SU-DHL-6 (cell line): ENCODE measurements at regions not wholly inside any gene's neighbourhood (a gene's known extent, or its start where the extent isn't known, plus 50 kb on each side); places are given as distances from the start of the nearest gene placed in this dataset.
A peak's percentile ranks its signal among the peaks of the same experiment; 100 is the strongest.

Experiments used
- H2AFZ ChIP-seq: fragments of 200-600 bp; sonication (generic); 2 replicates; pipeline ENCODE4 v1.6.1; 2014; ENCODE audit warnings: low read depth, mild to moderate bottlenecking, moderate library complexity, mixed read lengths, antibody characterized with exemption, low read length; ENCODE audit not compliant: severe bottlenecking
- H3F3A ChIP-seq: fragments of 200-600 bp; shearing (Covaris generic); 2 replicates; pipeline ENCODE4 v1.6.0; 2016; ENCODE audit warnings: antibody characterized with exemption, mild to moderate bottlenecking; ENCODE audit not compliant: insufficient read depth
- H3K27ac ChIP-seq: fragments of 200-600 bp; sonication (generic); 2 replicates; pipeline ENCODE4 v1.5.1; 2016; ENCODE audit warnings: low read depth, mild to moderate bottlenecking, low read length, moderate library complexity, mixed read lengths
- H3K27me3 ChIP-seq: fragments of 200-600 bp; sonication (generic), shearing (Covaris generic); 2 replicates; pipeline ENCODE4 v1.6.0; 2014; ENCODE audit warnings: mild to moderate bottlenecking, low read length
- H3K36me3 ChIP-seq: fragments of 200-600 bp; sonication (generic); 2 replicates; pipeline ENCODE4 v1.6.1; 2014; ENCODE audit warnings: mild to moderate bottlenecking, low read length, mixed read lengths
- H3K4me2 ChIP-seq: fragments of 300-600, 200-600 bp; shearing (Covaris generic), sonication (generic); 2 replicates; pipeline ENCODE4 v1.6.0; 2014; ENCODE audit warnings: low read length, low read depth, mild to moderate bottlenecking; ENCODE audit not compliant: poor library complexity, severe bottlenecking
- H3K4me3 ChIP-seq: fragments of 200-600 bp; sonication (generic); 2 replicates; pipeline ENCODE4 v1.5.1; 2014; ENCODE audit warnings: antibody characterized with exemption, low read length, mild to moderate bottlenecking, mixed read lengths; ENCODE audit not compliant: insufficient read depth, poor library complexity, severe bottlenecking
- H3K79me2 ChIP-seq: fragments of 200-600 bp; sonication (generic); 2 replicates; pipeline ENCODE4 v1.6.1; 2014; ENCODE audit warnings: mild to moderate bottlenecking, low read length, moderate library complexity; ENCODE audit not compliant: insufficient read depth
- H3K9ac ChIP-seq: fragments of 200-600 bp; sonication (generic); 2 replicates; pipeline ENCODE4 v1.7.0; 2014; ENCODE audit warnings: mild to moderate bottlenecking, low read length
- H3K9me2 ChIP-seq: fragments of 200-600 bp; sonication (generic); replicated peaks from 2 replicates; pipeline ENCODE4 v1.6.1; 2014; ENCODE audit warnings: low read length; ENCODE audit not compliant: insufficient read depth
- H3K9me3 ChIP-seq: fragments of 200-600 bp; sonication (generic); 2 replicates; pipeline ENCODE4 v1.6.1; 2014; ENCODE audit warnings: low read length, mixed read lengths; ENCODE audit not compliant: insufficient read depth
- H4K20me1 ChIP-seq: fragments of 200-600 bp; sonication (generic); 2 replicates; pipeline ENCODE4 v1.6.1; 2014; ENCODE audit warnings: low read depth, mild to moderate bottlenecking, antibody characterized with exemption, low read length, moderate library complexity, mixed read lengths
- CTCF ChIP-seq: fragments of 200-600 bp; sonication (generic); IDR thresholded peaks from one replicate; pipeline ENCODE4 v1.5.1; 2017; ENCODE audit warnings: antibody characterized with exemption, mild to moderate bottlenecking, low read length, moderate library complexity; ENCODE audit not compliant: insufficient read depth, poor library complexity, severe bottlenecking
- EZH2phosphoT487 ChIP-seq: fragments of 200-600 bp; sonication (generic), shearing (Covaris generic); conservative IDR thresholded peaks from 2 replicates; pipeline ENCODE4 v1.6.1; 2018; ENCODE audit warnings: mild to moderate bottlenecking, antibody characterized with exemption, low read length, moderate library complexity, mixed read lengths

- H3K9me2 ChIP-seq = no peaks in the 10 kb centered on the region
- no peak overlapping the region for H3K9ac ChIP-seq
- H2AFZ ChIP-seq = no peak overlapping the region
- H3K27ac ChIP-seq = no peak overlapping the region
- no peaks in the 10 kb centered on the region for H4K20me1 ChIP-seq
- no peak overlapping the region for H3K4me2 ChIP-seq
- no peaks in the 10 kb centered on the region for H3K79me2 ChIP-seq
- no peak overlapping the region for H3K4me3 ChIP-seq
- TF ChIP-seq CTCF (no peak), EZH2phosphoT487 (no peak)
- no peaks in the 10 kb centered on the region; the same call in 1 of the 2 replicates for H3F3A ChIP-seq
- H3K27me3 ChIP-seq = no peaks in the 10 kb centered on the region
- H3K9me3 ChIP-seq = peaks cover 5% of the 10 kb centered on the region; the same call in 1 of the 2 replicates
- H3K36me3 ChIP-seq = no peaks in the 10 kb centered on the region
Measured at GRCh38 chr1:194709439-194709838, 1523.0 kb upstream of the B3GALT2 start.

- no peaks in the 10 kb centered on the region for H3K79me2 ChIP-seq
- H3K9me2 ChIP-seq = no peaks in the 10 kb centered on the region
- H3K27me3 ChIP-seq = no peaks in the 10 kb centered on the region
- no peaks in the 10 kb centered on the region; the same call in 1 of the 2 replicates for H3F3A ChIP-seq
- H3K36me3 ChIP-seq = no peaks in the 10 kb centered on the region; the same call in 1 of the 2 replicates
- peaks cover 5% of the 10 kb centered on the region; the same call in 1 of the 2 replicates for H3K9me3 ChIP-seq
- H3K9ac ChIP-seq = no peak overlapping the region
- H3K4me2 ChIP-seq = no peak overlapping the region
- peak overlapping the region; percentile 70 for H2AFZ ChIP-seq
- no peak overlapping the region for H3K4me3 ChIP-seq
- TF ChIP-seq EZH2phosphoT487 = no peak
- TF ChIP-seq CTCF = no peak
- no peak overlapping the region for H3K27ac ChIP-seq
- H4K20me1 ChIP-seq = no peaks in the 10 kb centered on the region
Measured at GRCh38 chr1:194707074-194707473, 1520.7 kb upstream of the B3GALT2 start.

GRCh38 chr1:194705123-194705854, 1518.9 kb upstream of the B3GALT2 start:
- H4K20me1 ChIP-seq = no peaks in the 10 kb centered on the region
- no peaks in the 10 kb centered on the region for H3K27me3 ChIP-seq
- H3K4me2 ChIP-seq = peak overlapping the region; percentile 85
- peak overlapping the region; percentile 49 for H3K4me3 ChIP-seq
- no peak for TF ChIP-seq EZH2phosphoT487
- TF ChIP-seq CTCF = no peak
- no peaks in the 10 kb centered on the region for H3K9me2 ChIP-seq
- H3K27ac ChIP-seq = no peak overlapping the region
- no peaks in the 10 kb centered on the region; the same call in 1 of the 2 replicates for H3F3A ChIP-seq
- peak overlapping the region; percentile 92 for H2AFZ ChIP-seq
- H3K79me2 ChIP-seq = no peaks in the 10 kb centered on the region
- no peaks in the 10 kb centered on the region; the same call in 1 of the 2 replicates for H3K36me3 ChIP-seq
- H3K9ac ChIP-seq = peak overlapping the region; percentile 41
- H3K9me3 ChIP-seq = peaks cover 5% of the 10 kb centered on the region; the same call in 1 of the 2 replicates
